Endothelial cell (in vitro differentiated cells): ENCODE measurements at regions not wholly inside any gene's neighbourhood (a gene's known extent, or its start where the extent isn't known, plus 50 kb on each side); places are given as distances from the start of the nearest gene placed in this dataset.

ENCODE experiments used
- DNase-seq: peaks from one replicate; pipeline ENCODE4 v3.0.0; 2021; ENCODE audit warnings: low spot score
- H3K27ac Mint-ChIP-seq: one replicate; pipeline ENCODE4 v1.8.0; 2021; ENCODE audit warnings: mixed read lengths, inconsistent platforms; ENCODE audit not compliant: unreplicated experiment
- H3K27me3 Mint-ChIP-seq: one replicate; pipeline ENCODE4 v1.8.0; 2021; ENCODE audit warnings: mild to moderate bottlenecking, moderate library complexity, mixed read lengths, inconsistent platforms; ENCODE audit not compliant: unreplicated experiment
- H3K36me3 Mint-ChIP-seq: one replicate; pipeline ENCODE4 v1.8.0; 2021; ENCODE audit warnings: mild to moderate bottlenecking, low read depth, mixed read lengths, inconsistent platforms; ENCODE audit not compliant: unreplicated experiment
- H3K4me1 Mint-ChIP-seq: one replicate; pipeline ENCODE4 v1.8.0; 2021; ENCODE audit warnings: mild to moderate bottlenecking, mixed read lengths, inconsistent platforms; ENCODE audit not compliant: unreplicated experiment
- H3K4me3 Mint-ChIP-seq: one replicate; pipeline ENCODE4 v1.8.0; 2021; ENCODE audit warnings: mild to moderate bottlenecking, mixed read lengths, inconsistent platforms; ENCODE audit not compliant: unreplicated experiment
- H3K9me3 Mint-ChIP-seq: one replicate; pipeline ENCODE4 v1.8.0; 2021; ENCODE audit warnings: mixed read lengths, inconsistent platforms; ENCODE audit not compliant: unreplicated experiment
- CTCF ChIP-seq: fragments of 200-600 bp; sonication (generic); IDR thresholded peaks from one replicate; pipeline ENCODE4 v1.5.0; 2021; ENCODE audit warnings: antibody characterized with exemption; ENCODE audit not compliant: unreplicated experiment

DNA sequence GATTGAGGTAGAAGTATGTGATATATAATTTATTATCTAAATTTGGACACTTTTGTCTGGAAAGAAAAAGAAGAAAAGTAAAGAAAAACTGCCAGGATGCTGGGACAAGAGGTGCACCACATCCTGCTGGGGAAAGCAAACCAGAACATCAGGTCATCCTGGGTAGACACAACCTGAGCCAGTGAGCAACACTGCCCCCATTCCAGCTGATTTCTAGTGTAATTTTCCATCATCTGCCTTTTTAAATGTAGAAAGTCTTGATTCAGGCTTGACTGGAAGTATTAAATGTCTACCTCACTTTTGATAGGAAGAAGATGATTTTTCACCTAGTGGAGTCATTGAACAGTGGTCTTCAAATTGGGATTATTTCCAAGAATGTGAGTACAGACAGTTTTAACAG, 1164.5 kb upstream of the CITED2 start:
- H3K27me3 Mint-ChIP-seq, result no peaks in the 10 kb centered on the region

DNA sequence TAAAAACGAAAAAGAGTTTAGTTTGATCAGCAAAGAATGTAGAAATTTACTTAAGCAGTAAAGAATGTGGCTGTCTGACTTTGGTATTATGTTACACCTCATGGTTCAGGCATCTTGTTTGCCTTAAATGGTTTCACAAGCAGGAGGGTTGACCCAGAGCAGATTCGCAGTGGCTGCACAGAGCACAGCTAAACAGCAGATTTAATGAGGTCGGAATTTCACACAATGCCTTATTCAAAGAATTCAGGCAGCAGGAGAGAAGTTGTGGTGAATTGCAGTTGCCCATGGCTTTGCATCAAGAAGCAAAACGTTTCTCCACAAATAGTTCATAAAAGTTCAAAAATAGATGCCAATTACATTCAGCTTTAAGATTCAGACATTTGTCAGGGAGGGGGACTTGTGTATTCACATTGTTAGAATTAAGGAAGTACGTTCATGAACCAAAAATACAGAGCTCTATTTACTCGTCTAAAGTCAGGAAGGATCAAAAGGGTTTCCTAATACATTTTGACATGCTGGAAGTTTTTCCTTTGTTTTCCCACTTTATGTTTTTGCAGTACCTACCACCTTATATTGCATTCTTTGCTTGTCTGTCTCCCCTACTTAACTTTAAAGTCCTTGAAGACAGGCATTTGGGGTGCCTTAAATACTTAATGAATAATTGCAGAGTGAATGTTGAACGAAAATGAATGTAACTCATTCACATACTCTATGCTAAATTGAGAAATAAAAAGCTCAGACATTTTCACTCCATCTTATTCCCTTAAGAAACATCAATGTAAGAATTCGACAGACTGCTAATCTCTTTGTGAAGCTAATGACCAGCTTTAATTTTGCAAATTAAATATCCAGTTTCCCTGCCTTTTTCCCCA, 1163.6 kb upstream of the CITED2 start:
- no peaks in the 10 kb centered on the region for H3K36me3 Mint-ChIP-seq
- H3K9me3 Mint-ChIP-seq, result no peaks in the 10 kb centered on the region
- no peaks in the 10 kb centered on the region for H3K27me3 Mint-ChIP-seq
- H3K4me3 Mint-ChIP-seq, result no peak overlapping the region
- TF ChIP-seq CTCF, result no peak
- DNase-seq, result no peak
- peaks cover 6% of the 10 kb centered on the region for H3K4me1 Mint-ChIP-seq
- no peak overlapping the region for H3K27ac Mint-ChIP-seq

More for the DNA sequence above, 1164.5 kb upstream of the CITED2 start:
- no peak for TF ChIP-seq CTCF
- Mint-ChIP-seq H3K4me1 (peaks cover 6% of the 10 kb centered on the region), H3K9me3 (no peaks in the 10 kb centered on the region), H3K36me3 (no peaks in the 10 kb centered on the region), H3K27ac (no peak overlapping the region), H3K4me3 (no peak overlapping the region)
- DNase-seq, result no peak

DNA sequence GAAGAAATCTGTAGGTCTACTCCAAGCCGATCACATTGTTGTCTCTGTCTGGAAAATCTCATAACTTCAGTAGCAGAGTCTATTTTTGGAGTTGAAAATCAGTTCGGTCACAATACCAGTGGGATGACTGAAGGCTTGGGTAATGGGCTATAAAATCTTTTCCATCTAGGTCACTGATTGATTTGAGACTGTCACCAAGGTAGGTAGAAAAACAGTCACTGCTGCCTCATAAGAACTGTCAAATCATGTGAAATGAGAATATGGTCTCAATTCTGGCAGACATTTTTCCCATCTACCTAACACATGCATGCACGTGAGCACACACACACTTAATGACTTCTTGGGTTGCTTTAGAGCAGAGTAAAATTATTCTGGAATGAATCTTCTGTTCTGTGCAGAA, 1162.8 kb upstream of the CITED2 start:
- TF ChIP-seq CTCF, result no peak

DNA sequence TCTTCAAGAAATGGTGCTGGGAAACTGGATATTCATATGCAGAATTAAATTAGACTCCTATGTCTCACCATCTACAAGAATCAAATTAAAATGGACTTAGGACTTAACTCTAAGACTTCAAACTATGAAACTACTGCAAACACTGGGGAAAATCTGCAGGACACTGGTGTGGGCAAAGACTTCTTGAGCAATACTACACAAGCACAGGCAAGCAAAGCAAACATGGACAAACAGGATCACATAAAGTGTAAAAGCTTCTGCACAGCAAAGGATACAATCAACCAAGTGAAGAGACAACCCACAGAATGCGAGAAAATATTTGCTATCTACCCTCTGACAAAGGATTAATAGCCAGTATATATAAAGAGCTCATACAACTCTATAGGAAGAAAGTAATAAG, 1161.1 kb upstream of the CITED2 start:
- Mint-ChIP-seq H3K4me1 (peaks cover 6% of the 10 kb centered on the region), H3K36me3 (no peaks in the 10 kb centered on the region), H3K9me3 (no peaks in the 10 kb centered on the region), H3K4me3 (no peak overlapping the region), H3K27ac (no peak overlapping the region), H3K27me3 (peaks cover 1% of the 10 kb centered on the region)
- no peak for DNase-seq
- no peak for TF ChIP-seq CTCF

More for the DNA sequence above, 1162.8 kb upstream of the CITED2 start:
- H3K36me3 Mint-ChIP-seq, result no peaks in the 10 kb centered on the region
- peaks cover 6% of the 10 kb centered on the region for H3K4me1 Mint-ChIP-seq
- no peaks in the 10 kb centered on the region for H3K9me3 Mint-ChIP-seq
- H3K27me3 Mint-ChIP-seq, result no peaks in the 10 kb centered on the region
- no peak overlapping the region for H3K27ac Mint-ChIP-seq
- no peak overlapping the region for H3K4me3 Mint-ChIP-seq
- DNase-seq, result no peak

DNA sequence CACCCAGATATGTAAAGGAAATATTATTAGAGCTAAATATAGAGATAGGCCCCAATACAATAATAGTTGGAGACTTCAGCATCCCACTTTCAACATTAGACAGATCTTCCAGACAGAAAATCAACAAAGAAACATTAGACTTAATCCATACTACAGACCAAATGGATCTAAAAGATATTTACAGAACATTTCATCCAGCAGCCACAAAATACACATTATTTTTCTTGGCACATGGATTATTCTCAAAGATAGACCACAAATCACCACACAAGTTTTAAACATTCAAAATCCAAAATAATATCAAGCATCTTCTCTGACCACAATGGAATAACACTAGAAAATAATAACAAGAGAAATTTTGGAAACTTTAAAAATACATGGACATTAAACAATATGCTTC, 1159.1 kb upstream of the CITED2 start:
- Mint-ChIP-seq H3K9me3 (no peaks in the 10 kb centered on the region), H3K36me3 (no peaks in the 10 kb centered on the region), H3K27ac (no peak overlapping the region), H3K4me1 (peaks cover 6% of the 10 kb centered on the region), H3K4me3 (no peak overlapping the region), H3K27me3 (peaks cover 1% of the 10 kb centered on the region)
- DNase-seq, result no peak
- no peak for TF ChIP-seq CTCF
